ENCODE measurements at regions not wholly inside any gene's neighbourhood (a gene's known extent, or its start where the extent isn't known, plus 50 kb on each side); places are given as distances from the start of the nearest gene placed in this dataset.

DNA sequence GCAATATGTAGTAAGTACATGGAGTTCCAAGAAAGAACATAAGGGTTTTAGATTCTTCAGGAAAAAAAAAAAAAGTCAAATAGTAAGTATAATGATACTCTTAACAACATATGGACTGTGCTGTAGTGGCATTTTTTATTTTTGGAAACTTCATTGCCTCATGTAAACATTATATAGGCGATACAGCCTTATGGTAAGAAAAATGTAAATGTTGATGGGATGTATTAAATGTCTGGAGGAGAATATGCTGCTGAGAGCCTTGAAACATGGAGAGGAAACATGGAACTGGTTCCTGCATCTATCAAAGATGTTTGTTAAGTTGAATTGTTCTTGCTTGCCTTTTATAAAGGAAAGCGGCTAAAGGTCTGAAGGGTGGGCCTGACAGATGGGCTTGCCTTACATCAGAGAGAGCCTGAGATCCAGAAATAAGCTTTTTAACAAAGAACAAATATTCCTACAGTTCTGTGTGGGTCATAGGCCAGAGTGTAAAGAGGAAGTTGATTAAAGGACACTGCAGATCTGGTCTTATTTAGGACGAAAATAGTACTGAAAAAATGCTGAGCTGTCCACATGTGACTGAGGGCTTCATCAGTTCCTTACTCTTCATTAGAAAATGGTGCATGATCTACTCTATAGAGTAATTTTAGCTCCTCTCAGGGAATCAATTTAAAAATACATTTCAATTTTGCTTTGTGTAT lies 448.1 kb upstream of the DCN start:
- Histone ChIP-seq H3K4me3 (ENCODE audit: low read depth in 1 of 3, low read length in 3 of 3) (no peak overlapping the region), H3K4me1 (ENCODE audit: control insufficient read depth in 4 of 4, insufficient read depth in 4 of 4, low read length in 3 of 4) (no peaks in the 10 kb centered on the region), H3K27ac (ENCODE audit: low read depth in 1 of 2, low read length in 2 of 2) (no peak overlapping the region), H3K27me3 (ENCODE audit: control insufficient read depth in 4 of 4, insufficient read depth in 4 of 4, low read length in 3 of 4) (no peaks in the 10 kb centered on the region), H3K36me3 (ENCODE audit: control insufficient read depth in 4 of 4, insufficient read depth in 3 of 4, low read depth in 1 of 4, low read length in 3 of 4) (no peaks in the 10 kb centered on the region), H3K9me3 (ENCODE audit: control insufficient read depth in 4 of 4, low read length in 3 of 4) (peaks cover 0 to 5% (median 4%) of the 10 kb centered on the region in 4 donors), H3K9ac (ENCODE audit: low read depth in 1 of 2, low read length in 2 of 2) (no peak overlapping the region)
- DNase-seq (ENCODE audit: low spot score) = no peak
- TF ChIP-seq EGR1 (IDR thresholded peaks at IDR 0.05; ENCODE audit: low read depth in 2 of 2) (no peak), HNF4A (conservative IDR thresholded peaks at IDR 0.05) (no peak), FOXA2 (IDR thresholded peaks at IDR 0.05) (no peak), ATF3 (IDR thresholded peaks at IDR 0.05) (no peak), ZBTB33 (IDR thresholded peaks at IDR 0.05) (no peak), NR2F2 (IDR thresholded peaks at IDR 0.05) (peak; percentile 70)
- WGBS = 82% methylated on average over 3 of the region's 3 CpGs

DNA sequence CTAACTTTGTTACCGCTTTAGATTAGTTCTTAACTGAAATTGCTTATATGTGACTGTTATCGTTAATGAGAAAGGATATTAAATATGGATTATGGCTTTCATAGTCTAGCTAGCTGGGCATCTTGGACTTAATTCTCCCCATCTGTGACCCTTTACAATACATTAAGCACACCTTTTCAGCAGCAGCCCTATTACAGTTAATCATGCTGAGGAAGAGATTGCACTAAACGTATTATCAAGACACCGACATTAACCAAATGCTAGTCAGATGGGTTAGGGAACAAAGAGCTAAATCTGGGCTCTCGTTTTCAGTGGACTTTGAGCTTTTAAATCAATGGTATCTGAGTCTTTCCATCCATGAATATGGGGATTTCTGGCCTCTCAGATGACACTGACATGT lies 447.5 kb upstream of the DCN start:
- no peak for TF ChIP-seq TAF1 (conservative IDR thresholded peaks at IDR 0.05)
- peak; percentile 16 to 32 for TF ChIP-seq HNF4A (conservative IDR thresholded peaks at IDR 0.05)
- H3K27ac ChIP-seq (ENCODE audit: low read depth in 1 of 2, low read length in 2 of 2) = no peak overlapping the region
- H3K4me3 ChIP-seq (ENCODE audit: low read depth in 1 of 3, low read length in 3 of 3) = no peak overlapping the region
- no peak overlapping the region for H3K9ac ChIP-seq (ENCODE audit: low read depth in 1 of 2, low read length in 2 of 2)
- H3K27me3 ChIP-seq (ENCODE audit: control insufficient read depth in 4 of 4, insufficient read depth in 4 of 4, low read length in 3 of 4) = no peaks in the 10 kb centered on the region
- no peaks in the 10 kb centered on the region for H3K36me3 ChIP-seq (ENCODE audit: control insufficient read depth in 4 of 4, insufficient read depth in 3 of 4, low read depth in 1 of 4, low read length in 3 of 4)
- H3K4me1 ChIP-seq (ENCODE audit: control insufficient read depth in 4 of 4, insufficient read depth in 4 of 4, low read length in 3 of 4) = no peaks in the 10 kb centered on the region
- no peak for DNase-seq (ENCODE audit: low spot score)
- 61% methylated on average over 5 of the region's 5 CpGs for WGBS
- H3K9me3 ChIP-seq (ENCODE audit: control insufficient read depth in 4 of 4, low read length in 3 of 4) = peaks cover 0 to 5% (median 3%) of the 10 kb centered on the region in 4 donors

DNA sequence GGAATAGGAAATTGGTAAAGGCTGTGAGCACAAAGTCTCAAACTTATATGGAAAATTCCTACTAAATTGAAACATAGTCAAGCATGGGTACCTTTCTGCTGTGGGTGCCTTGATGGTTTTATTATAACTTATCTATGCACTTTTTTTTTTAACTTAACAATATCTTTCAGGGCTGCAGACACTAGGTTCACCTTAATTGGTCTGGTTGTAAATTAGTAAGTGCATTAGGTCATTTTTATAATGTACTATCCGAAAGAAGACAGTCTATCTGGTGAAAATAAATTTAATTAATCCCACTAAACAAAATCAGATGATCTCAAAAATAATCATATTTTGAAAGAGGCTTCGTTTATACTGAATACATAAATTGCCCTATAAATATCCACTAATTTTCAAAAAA lies 446.8 kb upstream of the DCN start:
- WGBS = 74% methylated on average over 2 of the region's 2 CpGs
- H3K9me3 ChIP-seq (ENCODE audit: control insufficient read depth in 4 of 4, low read length in 3 of 4) = peaks cover 0 to 5% (median 2%) of the 10 kb centered on the region in 4 donors
- H3K4me3 ChIP-seq (ENCODE audit: low read depth in 1 of 3, low read length in 3 of 3) = no peak overlapping the region
- H3K9ac ChIP-seq (ENCODE audit: low read depth in 1 of 2, low read length in 2 of 2) = no peak overlapping the region
- no peak overlapping the region for H3K27ac ChIP-seq (ENCODE audit: low read depth in 1 of 2, low read length in 2 of 2)
- H3K36me3 ChIP-seq (ENCODE audit: control insufficient read depth in 4 of 4, insufficient read depth in 3 of 4, low read depth in 1 of 4, low read length in 3 of 4) = no peaks in the 10 kb centered on the region
- no peak for TF ChIP-seq HNF4A (conservative IDR thresholded peaks at IDR 0.05)
- no peak for TF ChIP-seq RXRA (IDR thresholded peaks at IDR 0.05)
- no peak for TF ChIP-seq FOXA2 (IDR thresholded peaks at IDR 0.05)
- TF ChIP-seq ATF3 (IDR thresholded peaks at IDR 0.05) = no peak
- TF ChIP-seq, protein P1, sequence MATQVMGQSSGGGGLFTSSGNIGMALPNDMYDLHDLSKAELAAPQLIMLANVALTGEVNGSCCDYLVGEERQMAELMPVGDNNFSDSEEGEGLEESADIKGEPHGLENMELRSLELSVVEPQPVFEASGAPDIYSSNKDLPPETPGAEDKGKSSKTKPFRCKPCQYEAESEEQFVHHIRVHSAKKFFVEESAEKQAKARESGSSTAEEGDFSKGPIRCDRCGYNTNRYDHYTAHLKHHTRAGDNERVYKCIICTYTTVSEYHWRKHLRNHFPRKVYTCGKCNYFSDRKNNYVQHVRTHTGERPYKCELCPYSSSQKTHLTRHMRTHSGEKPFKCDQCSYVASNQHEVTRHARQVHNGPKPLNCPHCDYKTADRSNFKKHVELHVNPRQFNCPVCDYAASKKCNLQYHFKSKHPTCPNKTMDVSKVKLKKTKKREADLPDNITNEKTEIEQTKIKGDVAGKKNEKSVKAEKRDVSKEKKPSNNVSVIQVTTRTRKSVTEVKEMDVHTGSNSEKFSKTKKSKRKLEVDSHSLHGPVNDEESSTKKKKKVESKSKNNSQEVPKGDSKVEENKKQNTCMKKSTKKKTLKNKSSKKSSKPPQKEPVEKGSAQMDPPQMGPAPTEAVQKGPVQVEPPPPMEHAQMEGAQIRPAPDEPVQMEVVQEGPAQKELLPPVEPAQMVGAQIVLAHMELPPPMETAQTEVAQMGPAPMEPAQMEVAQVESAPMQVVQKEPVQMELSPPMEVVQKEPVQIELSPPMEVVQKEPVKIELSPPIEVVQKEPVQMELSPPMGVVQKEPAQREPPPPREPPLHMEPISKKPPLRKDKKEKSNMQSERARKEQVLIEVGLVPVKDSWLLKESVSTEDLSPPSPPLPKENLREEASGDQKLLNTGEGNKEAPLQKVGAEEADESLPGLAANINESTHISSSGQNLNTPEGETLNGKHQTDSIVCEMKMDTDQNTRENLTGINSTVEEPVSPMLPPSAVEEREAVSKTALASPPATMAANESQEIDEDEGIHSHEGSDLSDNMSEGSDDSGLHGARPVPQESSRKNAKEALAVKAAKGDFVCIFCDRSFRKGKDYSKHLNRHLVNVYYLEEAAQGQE (IDR thresholded peaks at IDR 0.05) = no peak
- no peak for TF ChIP-seq HNF4G (IDR thresholded peaks at IDR 0.05)
- no peak for TF ChIP-seq SP1 (IDR thresholded peaks at IDR 0.05)
- no peak for TF ChIP-seq TAF1 (conservative IDR thresholded peaks at IDR 0.05)
- no peak for TF ChIP-seq JUND (IDR thresholded peaks at IDR 0.05)
- no peak for TF ChIP-seq CTCF (IDR thresholded peaks at IDR 0.05; ENCODE audit: low read depth, low read length, missing input control)
- no peak for TF ChIP-seq RAD21 (IDR thresholded peaks at IDR 0.05)
- TF ChIP-seq EGR1 (IDR thresholded peaks at IDR 0.05; ENCODE audit: low read depth in 2 of 2) = no peak
- no peak for DNase-seq (ENCODE audit: low spot score)
- no peaks in the 10 kb centered on the region for H3K4me1 ChIP-seq (ENCODE audit: control insufficient read depth in 4 of 4, insufficient read depth in 4 of 4, low read length in 3 of 4)
- no peaks in the 10 kb centered on the region for H3K27me3 ChIP-seq (ENCODE audit: control insufficient read depth in 4 of 4, insufficient read depth in 4 of 4, low read length in 3 of 4)

Data from liver (tissue), 8 donors.